ENCODE measurements at regions not wholly inside any gene's neighbourhood (a gene's known extent, or its start where the extent isn't known, plus 50 kb on each side); places are given as distances from the start of the nearest gene placed in this dataset.

DNA sequence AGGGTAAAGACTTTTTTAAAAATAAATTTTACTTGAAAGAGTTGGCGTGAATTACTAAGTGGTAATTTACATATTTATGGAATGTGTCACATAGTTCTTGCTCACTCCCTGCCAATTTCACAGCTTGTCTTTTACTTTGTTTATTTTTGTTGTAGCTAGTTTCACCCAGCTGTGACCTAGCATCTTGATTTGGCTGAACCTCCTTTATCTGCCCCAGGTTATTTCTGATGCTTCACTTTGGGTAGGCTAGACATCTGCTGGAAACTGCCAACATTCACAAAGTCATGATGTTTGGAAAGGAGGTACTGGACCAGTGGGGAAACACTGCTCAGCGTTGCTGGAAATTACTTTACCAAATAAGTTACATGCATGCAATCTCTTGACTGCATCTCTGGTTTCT lies 1676.0 kb upstream of the RAG2 start:
- no peak for TF ChIP-seq EZH2 (IDR thresholded peaks at IDR 0.05; ENCODE audit: insufficient read depth, poor library complexity, severe bottlenecking)
- no peak for TF ChIP-seq EZH2phosphoT487 (IDR thresholded peaks at IDR 0.05; ENCODE audit: insufficient read depth, low read depth)

Measured in GM23248 (cell line).